K562 (cell line): ENCODE measurements at regions not wholly inside any gene's neighbourhood (a gene's known extent, or its start where the extent isn't known, plus 50 kb on each side); places are given as distances from the start of the nearest gene placed in this dataset.
A peak's percentile ranks its signal among the peaks of the same experiment; 100 is the strongest.

Source experiments
- BCL6 ChIP-seq: fragments of 250-450 bp; sonication (Bioruptor Pico); IDR thresholded peaks from 2 replicates; pipeline ENCODE4 v1.4.0; 2020
- CHAMP1 ChIP-seq: fragments of 450-650 bp; IDR thresholded peaks from 2 replicates; pipeline ENCODE4 v1.6.1; 2016; ENCODE audit warnings: mild to moderate bottlenecking
- PHF20 ChIP-seq: fragments of 450-650 bp; IDR thresholded peaks from 2 replicates; pipeline ENCODE4 v1.6.1; 2018; ENCODE audit not compliant: partially characterized antibody
- REST ChIP-seq, 2 experiments: fragments of 450-650 bp; formaldehyde crosslinking in 1 of 2; IDR thresholded peaks; 2 replicates each; pipeline versions ENCODE4 v1.4.0 to v1.6.1; 2014 to 2020; ENCODE audit warnings: mild to moderate bottlenecking in 2 of 2, borderline replicate concordance in 1 of 2, low read depth in 1 of 2
- RUNX1 ChIP-seq: sonication (generic); IDR thresholded peaks from 2 replicates; pipeline ENCODE4 v1.6.1; 2016; ENCODE audit warnings: antibody characterized with exemption, low read depth
- SMC3 ChIP-seq: conservative IDR thresholded peaks from 2 replicates; pipeline ENCODE4 v1.6.1; 2011; ENCODE audit warnings: low read depth, low read length, improper control_type of control experiment; ENCODE audit not compliant: insufficient read depth
- STAG1 ChIP-seq: sonication (generic); formaldehyde crosslinking; IDR thresholded peaks from 2 replicates; pipeline ENCODE4 v1.5.0; 2020; ENCODE audit warnings: missing genetic modification reagents, borderline replicate concordance

GRCh38 chr15:38707802-38708671 is 143.4 kb upstream of the RASGRP1 start (continued):
- TF ChIP-seq CHAMP1 (no peak), PHF20 (no peak), BCL6 (no peak), SMC3 (peak; percentile 55), REST (IDR thresholded peaks at IDR 0.05; ENCODE audit: borderline replicate concordance) (peak; percentile 53; the same call in 1 of the 2 replicates), REST (CRISPR knock-in tag; IDR thresholded peaks at IDR 0.05; ENCODE audit: low read depth) (no peak), RUNX1 (no peak), STAG1 (CRISPR knock-in tag) (peak; percentile 21; the same call in 1 of the 2 replicates)
- TF ChIP-seq, all 486 proteins: peak for 7
